Upper lobe of left lung (tissue), 4 donors: ENCODE measurements at regions not wholly inside any gene's neighbourhood (a gene's known extent, or its start where the extent isn't known, plus 50 kb on each side); places are given as distances from the start of the nearest gene placed in this dataset.
"Not testable (repeated sequence)": the region's sequence is repeated elsewhere in the genome, so short reads cannot be mapped to it uniquely, and the experiment has no call there.

Source experiments
- EP300 ChIP-seq, 4 donors: sonication (generic); formaldehyde crosslinking; IDR thresholded peaks; one replicate each; pipeline ENCODE4 v1.5.1; 2017; ENCODE audit warnings: antibody characterized with exemption in 4 of 4, control low read depth in 2 of 4
- POLR2A ChIP-seq, 4 donors: fragments of 450-650 bp; IDR thresholded peaks; one replicate each; pipeline ENCODE4 v1.5.1; 2016 to 2017; ENCODE audit warnings: antibody characterized with exemption in 4 of 4, mild to moderate bottlenecking in 2 of 4
- POLR2AphosphoS5 ChIP-seq, 2 donors: sonication (generic); formaldehyde crosslinking; IDR thresholded peaks; one replicate each; pipeline ENCODE4 v1.5.1; 2017; ENCODE audit warnings: antibody characterized with exemption in 2 of 2
- TF ChIP-seq, protein P1 (sequence below), 6 experiments: fragments of 450-650 bp in 4 of 6; fragments of 200-600 bp in 2 of 6; sonication (generic) in 2 of 6; IDR thresholded peaks; one replicate each; pipeline ENCODE4 v1.5.1; 2016 to 2019; ENCODE audit warnings: antibody characterized with exemption in 6 of 6

GRCh38 chr5:60532796-60533195 is 167.2 kb downstream of the DEPDC1B start:
- TF ChIP-seq POLR2A, POLR2AphosphoS5, EP300 (IDR thresholded peaks at IDR 0.05): not testable (repeated sequence)
- TF ChIP-seq, protein P1, sequence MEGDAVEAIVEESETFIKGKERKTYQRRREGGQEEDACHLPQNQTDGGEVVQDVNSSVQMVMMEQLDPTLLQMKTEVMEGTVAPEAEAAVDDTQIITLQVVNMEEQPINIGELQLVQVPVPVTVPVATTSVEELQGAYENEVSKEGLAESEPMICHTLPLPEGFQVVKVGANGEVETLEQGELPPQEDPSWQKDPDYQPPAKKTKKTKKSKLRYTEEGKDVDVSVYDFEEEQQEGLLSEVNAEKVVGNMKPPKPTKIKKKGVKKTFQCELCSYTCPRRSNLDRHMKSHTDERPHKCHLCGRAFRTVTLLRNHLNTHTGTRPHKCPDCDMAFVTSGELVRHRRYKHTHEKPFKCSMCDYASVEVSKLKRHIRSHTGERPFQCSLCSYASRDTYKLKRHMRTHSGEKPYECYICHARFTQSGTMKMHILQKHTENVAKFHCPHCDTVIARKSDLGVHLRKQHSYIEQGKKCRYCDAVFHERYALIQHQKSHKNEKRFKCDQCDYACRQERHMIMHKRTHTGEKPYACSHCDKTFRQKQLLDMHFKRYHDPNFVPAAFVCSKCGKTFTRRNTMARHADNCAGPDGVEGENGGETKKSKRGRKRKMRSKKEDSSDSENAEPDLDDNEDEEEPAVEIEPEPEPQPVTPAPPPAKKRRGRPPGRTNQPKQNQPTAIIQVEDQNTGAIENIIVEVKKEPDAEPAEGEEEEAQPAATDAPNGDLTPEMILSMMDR (IDR thresholded peaks at IDR 0.05) = not testable (repeated sequence)
